NCI-H128 (cell line): ENCODE measurements at regions not wholly inside any gene's neighbourhood (a gene's known extent, or its start where the extent isn't known, plus 50 kb on each side); places are given as distances from the start of the nearest gene placed in this dataset.
"Not testable (repeated sequence)": the region's sequence is repeated elsewhere in the genome, so short reads cannot be mapped to it uniquely, and the experiment has no call there.

Experiments used
- DNase-seq: peaks from one replicate; lab custom pipeline; 2025; ENCODE audit not compliant: unreplicated experiment; lab: John Stamatoyannopoulos, UW

DNA sequence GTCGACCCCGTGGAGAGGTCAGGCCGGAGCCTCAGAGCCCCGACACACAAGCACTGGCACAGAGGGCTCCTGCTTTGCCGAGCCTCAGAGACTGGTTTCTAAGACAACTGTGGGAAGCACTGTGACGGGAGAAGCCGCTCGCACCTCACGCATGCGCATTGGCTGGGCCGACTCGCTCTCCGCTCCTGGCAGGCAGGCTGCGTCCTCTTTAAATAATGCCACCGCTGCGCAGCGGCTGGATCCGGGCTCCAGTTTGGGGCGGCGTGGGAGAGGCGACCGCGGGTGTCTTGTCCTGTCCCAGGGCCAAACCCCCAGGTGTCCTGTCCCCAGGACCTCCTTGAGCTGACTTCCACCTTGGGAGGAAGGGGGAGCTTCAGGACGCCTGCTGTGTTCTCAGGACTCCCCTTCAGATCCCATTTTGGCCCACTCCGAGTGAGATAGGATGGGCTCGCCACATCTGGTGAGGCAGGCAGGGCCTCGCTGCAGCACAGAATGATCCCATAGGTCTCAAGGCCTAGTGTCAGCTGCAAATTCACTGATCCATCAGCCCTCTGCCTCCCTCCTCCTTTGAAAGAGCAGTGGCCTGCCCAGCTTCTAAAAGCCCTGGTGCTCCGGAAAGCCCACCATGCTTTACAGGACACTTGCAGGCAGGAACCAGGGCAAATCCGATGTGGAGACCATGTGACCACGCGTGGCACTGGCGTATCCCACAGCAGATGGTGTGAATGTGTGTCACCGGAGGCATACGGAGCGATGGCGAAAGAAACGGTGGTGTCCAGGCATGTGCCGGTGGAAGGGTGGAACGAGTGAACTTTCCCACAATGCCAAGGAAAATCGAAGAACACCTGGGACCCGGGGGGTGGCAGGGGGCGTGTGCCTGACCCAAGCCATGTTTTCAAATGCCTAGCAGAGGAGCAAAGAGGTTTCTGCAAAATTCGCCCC, 169.3 kb upstream of the ZNF337 start:
- peak; percentile 61 for DNase-seq

DNA sequence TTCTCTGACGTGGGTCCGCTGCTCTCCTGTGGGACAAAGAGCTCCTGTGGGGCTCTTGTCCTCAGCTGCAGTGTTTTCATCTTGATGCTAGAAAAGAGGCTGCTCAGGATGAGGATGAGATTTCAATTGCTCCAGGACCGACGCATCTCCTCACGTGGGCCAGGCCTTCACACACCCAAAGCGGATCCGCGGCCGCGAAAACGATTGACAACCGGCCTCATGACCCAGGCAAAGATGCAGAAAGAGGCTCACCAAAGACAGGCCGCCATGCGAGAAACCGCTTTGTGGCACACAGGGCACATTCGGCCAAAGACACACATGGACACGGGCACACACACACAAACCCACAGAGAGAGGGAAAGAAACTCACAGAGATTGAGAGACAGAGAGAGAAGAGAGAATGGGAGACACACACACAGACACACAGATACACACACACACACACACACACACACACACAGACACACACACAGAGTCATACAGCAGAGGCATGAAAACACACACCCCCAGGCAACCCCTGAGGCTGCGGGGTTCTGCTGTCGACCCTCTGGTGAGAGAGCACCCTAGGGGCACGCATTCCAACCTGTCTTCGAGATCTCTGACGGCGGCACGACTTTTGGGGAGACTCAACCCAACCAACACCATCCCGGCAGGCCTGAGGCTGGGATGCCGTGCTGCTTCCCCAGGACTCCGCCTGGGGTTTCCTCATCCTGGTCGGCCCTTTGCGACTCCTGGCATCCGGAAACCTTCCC, 168.5 kb upstream of the ZNF337 start:
- not testable (repeated sequence) for DNase-seq

DNA sequence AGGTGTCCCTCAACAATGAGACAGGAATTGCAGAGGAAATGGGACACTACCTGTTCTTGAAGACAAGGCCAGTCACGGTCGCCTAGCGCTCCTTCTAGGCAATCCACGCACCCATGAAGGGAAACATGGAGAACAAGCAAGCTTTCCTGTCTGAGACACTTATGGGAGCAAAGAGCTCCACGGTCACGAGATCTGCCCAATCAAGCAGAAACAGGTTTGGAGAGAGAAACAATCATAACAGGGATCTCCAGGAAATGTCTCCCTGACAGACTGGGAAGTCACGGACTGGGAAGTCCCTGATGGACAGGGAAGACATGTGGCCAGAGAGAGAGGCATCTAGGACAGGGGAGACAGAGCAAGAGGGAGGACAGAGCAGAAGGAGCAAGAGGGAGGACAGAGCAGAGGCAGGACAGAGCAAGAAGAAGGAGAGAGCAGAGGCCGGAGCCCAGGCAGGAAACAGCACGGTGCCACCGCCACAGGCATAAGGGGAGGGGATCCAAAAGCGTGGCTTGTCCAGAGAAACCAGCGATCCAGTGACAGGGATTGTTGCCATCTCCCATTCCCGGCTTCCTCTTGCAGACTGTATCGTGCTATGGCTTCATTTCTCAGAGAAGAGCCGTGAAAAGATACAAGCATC, 167.8 kb upstream of the ZNF337 start:
- DNase-seq, result no peak

DNA sequence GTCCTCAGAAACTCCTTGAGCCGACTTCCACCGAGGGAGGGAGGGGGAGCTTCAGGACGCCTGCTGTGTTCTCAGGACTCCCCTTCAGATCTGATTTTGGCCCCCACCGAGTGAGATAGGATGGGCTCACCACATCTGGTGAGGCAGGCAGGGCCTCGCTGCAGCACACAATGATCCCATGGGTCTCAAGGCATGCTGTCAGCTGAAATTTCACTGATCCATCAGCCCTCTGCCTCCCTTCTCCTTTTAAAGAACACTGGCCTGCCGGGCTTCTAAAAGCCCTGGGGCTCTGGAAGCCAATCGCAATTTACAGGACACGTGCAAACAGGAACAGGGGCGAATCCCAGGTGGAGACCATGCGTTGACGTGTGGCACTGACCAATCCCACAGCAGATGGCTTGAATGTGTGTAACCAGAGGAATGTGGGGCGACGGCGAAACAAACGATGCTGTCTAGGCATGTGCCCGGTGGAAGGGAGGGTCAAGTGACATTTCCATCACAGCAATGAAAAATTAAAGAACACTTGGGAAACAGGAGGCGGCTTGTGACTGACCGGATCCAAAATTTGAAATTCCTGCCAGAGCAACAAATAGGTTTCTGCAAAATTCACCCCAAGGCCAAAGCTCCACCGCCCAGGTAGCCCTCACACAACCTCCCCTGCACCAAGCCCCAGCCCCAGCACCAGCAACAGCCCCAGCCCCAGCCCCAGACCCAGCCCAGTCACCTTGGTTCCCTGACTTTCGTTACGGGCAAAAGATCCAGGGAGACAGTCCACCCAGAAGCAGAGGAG, 167.1 kb upstream of the ZNF337 start:
- no peak for DNase-seq

DNA sequence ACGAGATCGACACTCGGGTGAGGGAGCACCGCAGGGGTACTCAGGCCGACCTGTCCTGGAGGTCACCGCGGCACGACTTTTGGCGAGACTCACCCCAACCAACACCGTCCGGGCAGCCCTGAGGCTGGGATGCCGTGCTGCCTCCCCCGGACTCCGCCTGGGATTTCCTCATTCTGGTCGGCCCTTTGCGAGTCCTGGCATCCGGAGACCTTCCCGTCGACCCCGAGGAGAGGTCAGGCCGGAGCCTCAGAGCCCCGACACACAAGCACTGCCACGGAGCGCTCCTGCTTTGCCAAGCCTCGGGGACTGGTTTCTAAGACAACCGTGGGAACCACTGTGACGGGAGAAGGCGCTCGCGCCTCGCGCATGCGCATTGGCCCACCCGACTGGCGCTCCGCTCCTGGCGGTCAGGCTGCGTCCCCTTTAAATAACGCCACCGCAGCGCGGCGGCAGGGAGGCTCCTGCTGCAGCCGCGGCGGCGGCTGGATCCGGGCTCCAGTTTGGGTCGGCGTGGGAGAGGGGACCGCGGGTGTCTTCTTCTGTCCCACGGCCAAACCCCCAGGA, 166.4 kb upstream of the ZNF337 start:
- DNase-seq, result peak; percentile 83

DNA sequence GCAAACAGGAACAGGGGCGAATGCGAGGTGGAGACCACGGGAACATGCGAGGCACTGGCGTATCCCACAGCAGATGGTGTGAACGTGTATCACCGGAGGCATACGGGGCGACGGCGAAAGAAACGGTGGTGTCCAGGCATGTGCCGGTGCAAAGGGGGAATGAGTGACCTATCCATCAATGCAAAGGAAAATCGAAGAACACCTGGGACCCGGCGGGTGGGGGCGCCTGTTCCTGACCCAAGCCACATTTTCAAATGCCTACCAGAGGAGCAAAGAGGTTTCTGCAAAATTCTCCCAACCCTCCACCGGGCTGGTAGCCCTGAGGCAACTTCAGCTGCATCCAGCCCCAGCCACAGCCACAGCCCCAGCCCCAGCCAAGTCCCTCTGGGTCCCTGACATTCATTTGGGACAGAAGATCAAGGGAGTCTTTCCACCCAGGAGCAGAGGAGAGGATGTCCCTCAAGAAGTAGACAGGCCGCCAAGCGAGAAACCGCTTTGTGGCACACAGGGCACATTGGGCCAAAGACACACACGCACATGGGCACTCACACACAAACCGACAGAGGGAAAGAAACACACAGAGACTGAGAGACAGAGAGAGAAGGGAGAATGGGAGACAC, 164.0 kb upstream of the ZNF337 start:
- DNase-seq, result no peak

DNA sequence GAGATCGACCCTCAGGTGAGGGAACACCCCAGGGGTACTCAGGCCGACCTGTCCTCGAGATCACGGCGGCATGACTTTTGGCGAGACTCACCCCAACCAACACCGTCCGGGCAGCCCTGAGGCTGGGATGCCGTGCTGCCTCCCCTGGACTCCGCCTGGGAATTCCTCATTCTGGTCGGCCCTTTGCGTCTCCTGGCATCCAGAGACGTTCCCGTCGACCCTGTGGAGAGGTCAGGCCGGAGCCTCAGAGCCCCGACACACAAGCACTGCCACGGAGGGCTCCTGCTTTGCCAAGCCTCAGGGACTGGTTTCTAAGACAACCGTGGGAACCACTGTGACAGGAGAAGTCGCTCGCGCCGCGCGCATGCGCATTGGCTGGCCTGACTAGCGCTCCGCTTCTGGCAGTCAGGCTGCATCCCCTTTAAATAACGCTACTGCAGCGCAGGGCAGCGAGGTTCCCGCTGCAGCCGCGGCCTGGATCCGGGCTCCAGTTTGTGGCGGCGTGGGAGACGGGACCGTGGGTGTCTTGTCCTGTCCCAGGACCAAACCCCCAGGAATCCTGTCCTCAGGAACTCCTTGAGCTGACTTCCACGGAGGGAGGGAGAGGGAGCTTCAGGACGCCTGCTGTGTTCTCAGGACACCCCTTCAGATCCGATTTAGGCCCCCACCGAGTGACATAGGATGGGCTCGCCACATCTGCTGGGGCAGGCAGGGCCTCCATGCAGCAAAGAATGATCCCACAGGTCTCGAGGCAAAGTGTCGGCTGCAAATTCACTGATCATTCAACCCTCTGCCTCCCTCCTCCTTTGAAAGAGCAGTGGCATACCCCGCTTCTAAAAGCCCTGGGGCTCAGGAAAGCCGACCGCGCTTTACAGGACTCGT, 163.2 kb upstream of the ZNF337 start:
- DNase-seq, result peak; percentile 62

DNA sequence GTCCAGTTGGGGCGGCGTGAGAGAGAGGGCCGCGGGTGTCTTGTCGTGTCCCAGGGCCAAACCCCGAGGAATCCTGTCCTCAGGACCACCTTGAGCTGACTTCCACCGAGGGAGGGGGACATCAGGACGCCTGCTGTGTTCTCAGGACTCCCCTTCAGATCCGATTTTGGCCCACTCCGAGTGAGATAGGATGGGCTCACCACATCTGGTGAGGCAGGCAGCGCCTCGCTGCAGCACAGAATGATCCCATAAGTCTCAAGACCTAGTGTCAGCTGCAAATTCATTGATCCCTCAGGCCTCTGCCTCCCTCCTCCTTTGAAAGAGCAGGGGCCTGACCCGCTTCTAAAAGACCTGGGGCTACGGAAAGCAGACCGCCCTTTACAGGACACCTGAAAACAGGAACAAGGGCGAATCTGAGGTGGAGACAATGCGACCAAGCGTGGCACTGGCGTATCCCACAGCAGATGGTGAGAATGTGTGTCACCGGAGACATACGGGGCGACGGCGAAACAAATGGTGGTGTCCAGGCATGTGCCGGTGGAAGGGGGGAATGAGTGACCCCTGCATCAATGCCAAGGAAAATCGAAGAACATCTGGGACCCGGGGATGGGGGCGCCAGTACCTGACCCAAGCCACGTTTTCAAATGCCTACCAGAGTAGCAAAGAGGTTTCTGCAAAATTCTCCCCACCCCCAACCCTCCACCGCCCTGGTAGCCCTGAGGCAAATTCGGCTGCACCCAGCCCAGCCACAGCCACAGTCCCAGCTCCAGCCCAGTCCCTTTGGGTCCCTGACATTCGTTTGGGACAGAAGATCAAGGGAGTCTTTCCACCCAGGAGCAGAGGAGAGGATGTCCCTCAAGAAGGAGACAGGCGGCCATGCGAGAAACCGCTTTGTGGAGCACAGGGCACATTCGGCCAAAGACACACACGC, 162.1 kb upstream of the ZNF337 start:
- DNase-seq, result no peak

DNA sequence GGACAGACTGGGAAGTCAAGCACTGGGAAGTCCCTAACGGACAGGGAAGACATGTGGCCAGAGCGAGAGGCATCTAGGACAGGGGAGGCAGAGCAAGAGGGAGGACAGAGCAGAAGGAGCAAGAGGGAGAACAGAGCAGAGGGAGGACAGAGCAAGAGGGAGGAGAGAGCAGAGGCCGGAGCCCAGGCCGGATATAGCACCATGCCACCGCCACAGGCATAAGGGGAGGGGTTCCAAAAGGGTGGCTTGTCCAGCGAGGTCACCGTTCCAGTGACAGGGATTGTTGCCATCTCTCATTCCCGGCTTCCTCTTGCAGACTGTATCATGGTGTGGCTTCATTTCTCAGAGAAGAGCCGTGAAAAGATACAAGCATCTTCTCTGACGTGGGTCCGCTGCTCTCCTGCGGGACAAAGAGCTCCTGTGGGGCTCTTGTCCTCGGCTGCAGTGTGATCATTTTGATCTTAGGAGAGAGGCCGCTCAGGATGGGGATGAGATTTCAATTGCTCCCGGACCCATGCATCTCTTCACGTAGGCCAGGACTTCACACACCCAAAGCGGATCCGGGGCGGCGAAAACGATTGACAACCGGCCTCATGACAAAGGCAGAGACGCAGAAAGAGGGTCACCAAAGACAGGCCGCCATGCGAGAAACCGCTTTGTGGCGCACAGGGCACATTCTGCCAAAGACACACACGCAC, 160.6 kb upstream of the ZNF337 start:
- not testable (repeated sequence) for DNase-seq

DNA sequence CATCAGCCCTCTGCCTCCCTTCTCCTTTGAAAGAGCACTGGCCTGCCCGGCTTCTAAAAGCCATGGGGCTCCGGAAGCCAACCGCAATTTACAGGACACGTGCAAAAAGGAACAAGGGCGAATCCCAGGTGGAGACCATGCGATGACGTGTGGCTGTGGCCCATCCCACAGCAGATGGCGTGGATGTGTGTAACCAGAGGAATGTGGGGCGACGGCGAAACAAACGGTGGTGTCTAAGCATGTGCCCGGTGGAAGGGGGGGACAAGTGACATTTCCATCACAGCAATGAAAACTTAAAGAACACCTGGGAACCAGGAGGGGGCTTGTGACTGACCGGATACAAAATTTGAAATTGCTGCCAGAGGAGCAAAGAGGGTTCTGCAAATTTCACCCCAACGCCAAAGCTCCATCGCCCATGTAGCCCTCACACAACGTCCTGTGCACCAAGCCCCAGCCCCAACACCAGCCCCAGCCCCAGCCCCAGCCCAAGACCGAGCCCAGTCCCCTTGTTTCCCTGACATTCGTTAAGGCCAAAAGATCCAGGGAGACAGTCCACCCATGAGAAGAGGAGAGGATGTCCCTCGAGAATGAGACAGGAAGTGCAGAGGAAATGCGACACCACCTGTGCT, 159.7 kb upstream of the ZNF337 start:
- no peak for DNase-seq

DNA sequence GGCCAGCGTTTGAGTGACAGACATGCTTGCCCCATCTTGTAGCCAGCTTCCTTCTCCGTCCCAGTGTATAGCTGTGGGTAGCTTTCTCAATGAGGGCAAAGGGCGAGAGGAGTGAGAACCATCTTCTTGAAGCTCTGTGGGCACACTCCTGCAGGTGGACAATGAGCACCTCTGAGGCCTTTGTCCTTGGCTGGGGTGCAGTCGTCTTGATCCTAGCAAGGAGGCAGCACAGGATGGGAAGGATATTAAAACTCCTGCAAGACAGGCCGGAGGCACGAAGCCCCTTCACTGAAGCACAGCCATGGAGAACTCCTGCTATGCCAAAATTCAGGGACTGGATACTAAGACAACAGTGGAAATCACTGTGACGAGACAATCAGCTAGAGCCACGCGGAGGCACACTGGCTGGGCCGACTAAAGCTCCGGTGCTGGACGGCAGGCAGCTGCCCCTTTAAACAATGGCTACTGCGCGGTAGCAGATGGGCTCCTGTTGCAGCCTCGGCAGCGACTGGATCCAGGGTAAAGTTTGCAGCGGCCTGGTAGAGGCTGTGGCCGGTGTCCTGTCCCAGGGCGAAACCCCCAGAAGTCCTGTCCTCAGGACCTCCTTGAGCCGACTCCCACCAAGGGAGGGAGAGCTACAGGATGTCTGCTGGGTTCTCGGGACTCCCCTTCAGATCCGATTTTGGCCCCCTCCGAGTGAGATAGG, 159.0 kb upstream of the ZNF337 start:
- not testable (repeated sequence) for DNase-seq

DNA sequence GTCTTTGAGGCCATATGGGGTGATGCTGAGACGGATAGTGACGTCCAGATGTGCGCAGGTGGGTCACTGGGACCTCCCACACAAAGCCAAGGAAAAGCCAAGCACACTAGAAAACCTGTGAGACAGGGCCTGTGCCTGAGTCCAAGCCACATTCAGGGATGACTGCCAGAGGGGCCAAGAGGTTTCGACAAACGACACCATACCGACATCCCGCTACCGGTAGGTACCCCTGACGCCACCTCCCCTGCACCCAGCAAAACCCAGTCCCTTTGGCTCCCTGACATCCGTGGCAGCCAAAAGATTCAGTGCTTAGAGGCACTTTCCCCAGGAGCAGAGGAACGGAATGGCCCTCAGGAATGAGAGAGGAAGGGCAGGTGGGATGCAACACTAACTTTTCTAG, 158.0 kb upstream of the ZNF337 start:
- DNase-seq, result not testable (repeated sequence)

DNA sequence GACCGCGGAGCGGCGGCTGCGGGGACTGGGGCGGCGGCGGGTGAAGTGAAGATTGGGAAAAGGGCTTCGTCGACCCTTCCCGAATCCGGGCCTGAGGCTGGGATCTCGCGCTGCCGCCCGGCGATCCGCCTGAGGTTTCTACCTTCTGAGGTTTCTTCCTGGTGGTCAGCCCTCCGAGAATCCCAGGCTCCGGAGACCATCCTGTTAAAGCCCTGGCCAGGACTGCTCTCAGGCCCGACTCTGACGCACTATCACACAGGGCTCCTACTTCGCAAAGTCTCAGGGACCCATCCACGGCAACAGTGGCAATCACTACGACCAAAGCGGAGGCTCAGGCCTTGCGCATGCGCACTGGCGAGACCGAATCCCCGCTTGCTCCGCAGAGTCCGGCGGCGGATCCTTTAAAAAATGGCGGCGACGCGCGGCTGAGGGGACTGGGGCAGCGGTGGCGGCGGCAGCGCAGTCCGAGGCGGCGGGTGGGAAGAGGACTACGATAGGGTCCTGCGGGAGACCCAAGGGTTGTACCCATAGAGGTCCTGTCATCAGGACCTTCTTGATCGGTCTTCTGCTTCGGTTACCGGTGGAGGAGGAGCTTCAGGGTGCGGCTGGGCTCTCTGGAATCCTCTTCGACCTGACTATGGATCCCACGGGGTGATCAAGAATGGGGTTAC, 157.2 kb upstream of the ZNF337 start:
- peak; percentile 84 for DNase-seq

DNA sequence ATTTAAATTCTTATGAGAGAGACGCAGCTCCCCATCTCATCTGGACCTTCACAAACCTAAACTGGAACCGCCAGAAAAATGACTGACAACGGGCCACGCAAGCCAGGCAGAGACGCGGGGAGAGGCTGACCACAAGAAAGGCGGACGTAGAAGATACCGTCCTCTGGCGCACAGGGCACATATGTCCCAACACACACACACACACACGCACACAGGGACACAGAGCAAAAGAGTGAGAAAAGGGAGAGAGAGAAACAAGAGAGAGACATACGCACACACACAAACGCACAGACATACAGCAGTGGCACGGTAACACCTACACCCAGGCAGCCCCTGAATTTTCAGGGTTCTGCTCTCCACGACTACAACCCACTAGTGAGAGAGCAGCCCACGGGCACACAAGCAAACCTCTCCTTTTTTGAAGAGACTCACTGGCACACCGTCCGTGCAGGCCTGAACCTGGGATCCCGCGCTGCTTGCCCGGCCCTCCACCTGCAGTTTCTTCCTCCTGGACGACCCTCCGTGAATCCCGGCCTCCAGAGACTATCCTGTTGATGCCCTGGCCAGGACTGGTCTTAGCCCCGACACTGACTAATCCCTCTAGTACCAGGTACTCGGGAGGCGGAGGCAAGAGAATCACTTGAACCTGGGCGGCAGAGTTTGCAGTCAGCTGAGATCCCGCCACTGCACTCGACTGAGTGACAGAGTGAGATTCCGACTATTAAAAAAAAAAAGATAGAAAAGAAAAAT, 156.5 kb upstream of the ZNF337 start:
- not testable (repeated sequence) for DNase-seq

DNA sequence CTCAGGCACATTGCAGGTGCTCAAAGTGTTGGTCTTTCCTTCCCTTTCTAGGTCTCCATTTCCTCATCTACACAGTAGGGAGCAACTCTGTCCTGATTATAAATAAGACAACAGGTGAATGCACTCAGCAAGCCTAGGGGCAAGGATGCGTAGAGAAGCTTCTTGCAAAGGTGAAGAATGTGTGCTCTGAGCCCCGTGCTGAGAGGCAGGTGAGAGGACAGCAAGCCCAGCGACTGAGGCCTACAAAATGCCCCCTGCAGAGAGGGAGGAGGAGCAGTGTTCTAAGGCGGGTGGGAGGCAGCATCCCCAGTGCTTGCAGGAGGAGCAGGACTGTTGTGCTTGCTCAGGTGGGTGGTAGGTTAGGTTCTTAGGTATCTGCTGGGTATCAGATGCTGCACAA, 153.5 kb upstream of the ZNF337 start:
- DNase-seq, result not testable (repeated sequence)
